Lower leg skin (tissue), 3 donors: ENCODE measurements at regions not wholly inside any gene's neighbourhood (a gene's known extent, or its start where the extent isn't known, plus 50 kb on each side); places are given as distances from the start of the nearest gene placed in this dataset.

Experiments used
- POLR2A ChIP-seq, 2 donors: fragments of 450-650 bp; IDR thresholded peaks; one replicate each; pipeline ENCODE4 v1.6.1; 2016 to 2017; ENCODE audit warnings: antibody characterized with exemption in 2 of 2, mild to moderate bottlenecking in 1 of 2, moderate library complexity in 1 of 2
- TF ChIP-seq, protein P1 (sequence below), 3 donors: fragments of 450-650 bp; IDR thresholded peaks; one replicate each; pipeline ENCODE4 v1.5.1; 2016; ENCODE audit warnings: antibody characterized with exemption in 3 of 3, mild to moderate bottlenecking in 3 of 3, moderate library complexity in 2 of 3

DNA sequence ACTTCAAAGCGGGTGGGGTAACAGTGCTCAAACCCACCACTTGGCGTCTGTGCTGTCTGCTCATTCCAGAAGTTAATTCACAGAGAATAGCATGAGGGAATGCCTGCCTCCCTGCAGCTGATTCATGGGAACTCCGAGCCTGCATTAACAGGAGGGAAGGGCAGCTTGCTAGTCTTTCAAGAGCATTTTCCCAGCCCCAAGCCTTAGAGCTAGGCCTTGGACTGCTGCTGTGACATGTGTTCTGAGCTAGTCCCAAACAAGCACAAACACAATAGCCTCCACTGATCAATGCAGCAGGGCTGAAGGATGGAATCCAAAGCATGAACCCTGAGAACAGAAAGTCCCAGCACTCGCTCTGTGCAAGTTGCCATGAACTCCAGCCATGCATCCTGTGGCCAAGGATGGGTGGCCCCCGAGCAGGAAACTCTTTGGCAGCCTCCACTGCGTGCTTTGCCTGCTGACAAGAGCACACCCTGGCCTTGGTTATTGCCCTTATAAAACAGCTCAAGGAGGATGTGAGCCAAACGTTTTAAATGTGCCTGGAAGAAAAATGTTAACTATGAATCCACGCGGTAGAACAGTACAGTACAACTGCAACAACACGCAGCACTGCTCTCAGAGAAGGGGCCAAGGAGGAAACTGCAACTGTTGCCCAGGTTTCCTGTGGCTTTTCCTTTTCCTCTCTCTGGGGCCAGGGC, 653.1 kb upstream of the KLF4 start:
- TF ChIP-seq, protein P1, sequence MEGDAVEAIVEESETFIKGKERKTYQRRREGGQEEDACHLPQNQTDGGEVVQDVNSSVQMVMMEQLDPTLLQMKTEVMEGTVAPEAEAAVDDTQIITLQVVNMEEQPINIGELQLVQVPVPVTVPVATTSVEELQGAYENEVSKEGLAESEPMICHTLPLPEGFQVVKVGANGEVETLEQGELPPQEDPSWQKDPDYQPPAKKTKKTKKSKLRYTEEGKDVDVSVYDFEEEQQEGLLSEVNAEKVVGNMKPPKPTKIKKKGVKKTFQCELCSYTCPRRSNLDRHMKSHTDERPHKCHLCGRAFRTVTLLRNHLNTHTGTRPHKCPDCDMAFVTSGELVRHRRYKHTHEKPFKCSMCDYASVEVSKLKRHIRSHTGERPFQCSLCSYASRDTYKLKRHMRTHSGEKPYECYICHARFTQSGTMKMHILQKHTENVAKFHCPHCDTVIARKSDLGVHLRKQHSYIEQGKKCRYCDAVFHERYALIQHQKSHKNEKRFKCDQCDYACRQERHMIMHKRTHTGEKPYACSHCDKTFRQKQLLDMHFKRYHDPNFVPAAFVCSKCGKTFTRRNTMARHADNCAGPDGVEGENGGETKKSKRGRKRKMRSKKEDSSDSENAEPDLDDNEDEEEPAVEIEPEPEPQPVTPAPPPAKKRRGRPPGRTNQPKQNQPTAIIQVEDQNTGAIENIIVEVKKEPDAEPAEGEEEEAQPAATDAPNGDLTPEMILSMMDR (IDR thresholded peaks at IDR 0.05), result no peak
- no peak for TF ChIP-seq POLR2A (IDR thresholded peaks at IDR 0.05)
